B cell (primary cell): ENCODE measurements at regions not wholly inside any gene's neighbourhood (a gene's known extent, or its start where the extent isn't known, plus 50 kb on each side); places are given as distances from the start of the nearest gene placed in this dataset.

Source experiments
- ATAC-seq: fragments of 200-7000 bp; cut with Tn5 transposase; one replicate; pipeline ENCODE4 v1.10.0; 2021; ENCODE audit warnings: low read depth, mild to moderate bottlenecking, moderate number of reproducible peaks, moderate library complexity
- CTCF ChIA-PET: fragments of 350-600 bp; sonication (Branson Sonifier 250); formaldehyde crosslinking; loops from one replicate; lab custom pipeline; 2021; ENCODE audit warnings: antibody characterized with exemption, inconsistent platforms; lab: Charles Lee
- POLR2A ChIA-PET: fragments of 350-600 bp; sonication (Branson Sonifier 250); formaldehyde crosslinking; loops from one replicate; lab custom pipeline; 2021; ENCODE audit warnings: antibody characterized with exemption; lab: Charles Lee
- DNase-seq: peaks from one replicate; pipeline ENCODE4 v3.0.0; 2013
- H2AFZ ChIP-seq: 2 replicates; pipeline ENCODE4 v1.6.1; 2012; ENCODE audit warnings: mild to moderate bottlenecking, low read depth, low read length; ENCODE audit not compliant: insufficient read depth, poor library complexity, severe bottlenecking
- H3K27ac ChIP-seq, 2 donors: 1 replicate in 1 of 2; 2 replicates in 1 of 2; pipeline ENCODE4 v1.5.1; 2012 to 2013; ENCODE audit warnings: low read length in 2 of 2, mild to moderate bottlenecking in 2 of 2, moderate library complexity in 1 of 2
- H3K27me3 ChIP-seq, 4 experiments: fragments of 200-600 bp in 1 of 4; sonication (generic) in 1 of 4; replicated peaks in 1 of 4; 1 replicate in 2 of 4; 2 replicates in 2 of 4; pipeline versions ENCODE4 v1.6.1 to v1.7.0; 2013 to 2016; ENCODE audit warnings: low read length in 3 of 4, mild to moderate bottlenecking in 2 of 4, mixed read lengths in 1 of 4, moderate library complexity in 1 of 4; ENCODE audit not compliant: insufficient read depth in 4 of 4, control insufficient read depth in 3 of 4; ENCODE audit errors: control extremely low read depth in 1 of 4
- H3K36me3 ChIP-seq, 2 experiments: replicated peaks in 1 of 2; 1 replicate in 1 of 2; 2 replicates in 1 of 2; pipeline versions ENCODE4 v1.6.1 to v1.7.1; 2013; ENCODE audit warnings: low read length in 1 of 2; ENCODE audit not compliant: insufficient read depth in 2 of 2, control insufficient read depth in 1 of 2; ENCODE audit errors: control extremely low read depth in 1 of 2, extremely low read depth in 1 of 2
- H3K4me1 ChIP-seq, 2 donors: fragments of 200-600 bp in 1 of 2; sonication (generic) in 1 of 2; 1 replicate in 1 of 2; 2 replicates in 1 of 2; pipeline versions ENCODE4 v1.5.1 to v1.6.1; 2013 to 2017; ENCODE audit warnings: low read length in 2 of 2; ENCODE audit not compliant: control insufficient read depth in 2 of 2, insufficient read depth in 2 of 2
- H3K4me2 ChIP-seq: replicated peaks from 2 replicates; pipeline ENCODE3; 2012; ENCODE audit warnings: mild to moderate bottlenecking, low read depth, low read length; ENCODE audit not compliant: poor library complexity, severe bottlenecking
- H3K4me3 ChIP-seq, 5 experiments: fragments of 200-600 bp in 1 of 5; sonication (generic) in 1 of 5; 1 replicate in 3 of 5; 2 replicates in 2 of 5; pipeline versions ENCODE4 v1.5.1 to v1.7.0; 2011 to 2016; ENCODE audit warnings: low read length in 4 of 5, mild to moderate bottlenecking in 4 of 5, low read depth in 2 of 5, control low read depth in 1 of 5, moderate library complexity in 1 of 5; ENCODE audit not compliant: insufficient read depth in 1 of 5; ENCODE audit errors: control extremely low read depth in 1 of 5, extremely low read depth in 1 of 5
- H3K79me2 ChIP-seq: fragments of 200-600 bp; sonication (generic); one replicate; pipeline ENCODE4 v1.6.0; 2016; ENCODE audit warnings: low read length; ENCODE audit not compliant: control insufficient read depth, insufficient read depth
- H3K9ac ChIP-seq: fragments of 200-600 bp; sonication (generic); 2 replicates; pipeline ENCODE4 v1.6.1; 2017; ENCODE audit warnings: mild to moderate bottlenecking, low read length, moderate library complexity
- H3K9me3 ChIP-seq, 3 donors: one replicate each; pipeline versions ENCODE4 v1.6.1 to v1.7.1; 2013; ENCODE audit warnings: low read length in 2 of 3; ENCODE audit not compliant: control insufficient read depth in 2 of 3, insufficient read depth in 1 of 3; ENCODE audit errors: control extremely low read depth in 1 of 3
- H4K20me1 ChIP-seq: 2 replicates; pipeline ENCODE4 v1.6.0; 2012; ENCODE audit warnings: mild to moderate bottlenecking, low read length; ENCODE audit not compliant: insufficient read depth, control insufficient read depth, poor library complexity, severe bottlenecking
- H3K27ac Mint-ChIP-seq: one replicate; pipeline ENCODE4 v1.8.0; 2021; ENCODE audit warnings: mixed read lengths
- H3K27me3 Mint-ChIP-seq: one replicate; pipeline ENCODE4 v1.8.0; 2021; ENCODE audit warnings: mixed read lengths
- H3K4me1 Mint-ChIP-seq: one replicate; pipeline ENCODE4 v1.8.0; 2021; ENCODE audit warnings: mixed read lengths
- H3K4me3 Mint-ChIP-seq: one replicate; pipeline ENCODE4 v1.8.0; 2021; ENCODE audit warnings: mixed read lengths
- H3K9me3 Mint-ChIP-seq: one replicate; pipeline ENCODE4 v1.8.0; 2022; ENCODE audit warnings: mixed read lengths; ENCODE audit not compliant: insufficient read depth
- CTCF ChIP-seq: fragments of 200-600 bp; IDR thresholded peaks from one replicate; pipeline ENCODE4 v1.8.0; 2022; ENCODE audit warnings: antibody characterized with exemption, mild to moderate bottlenecking
- EZH2 ChIP-seq: IDR thresholded peaks from 2 replicates; pipeline ENCODE4 v1.6.1; 2012; ENCODE audit warnings: borderline replicate concordance, low read depth, mild to moderate bottlenecking, moderate library complexity, low read length; ENCODE audit not compliant: insufficient read depth, poor library complexity, severe bottlenecking
- WGBS: methylation state at CpG from one replicate; pipeline ENCODE4 v1.1.5; 2013; ENCODE audit warnings: missing lambda C conversion rate; ENCODE audit not compliant: insufficient coverage; 5-methylcytosine and 5-hydroxymethylcytosine counted together
- intact Hi-C: fragments of 100-400 bp; cut with micrococcal nuclease; formaldehyde crosslinking; loops from one replicate; pipeline ENCODE4 v1.10.0; 2022

- Mint-ChIP-seq H3K27me3 (no peaks in the 10 kb centered on the region), H3K27ac (no peak overlapping the region), H3K9me3 (peaks cover 13% of the 10 kb centered on the region), H3K4me3 (no peak overlapping the region), H3K4me1 (no peaks in the 10 kb centered on the region)
- H2AFZ ChIP-seq = no peak overlapping the region
- H3K27ac ChIP-seq = no peak overlapping the region
- intact Hi-C loops = no loop called here
- H3K9me3 ChIP-seq = peaks cover 0 to 10% (median 0%) of the 10 kb centered on the region in 3 donors
- H3K4me1 ChIP-seq = no peaks in the 10 kb centered on the region
- no peak for TF ChIP-seq CTCF
- no peak for TF ChIP-seq EZH2
- no peak overlapping the region for H3K9ac ChIP-seq
- POLR2A ChIA-PET = no interaction called here
- no peak overlapping the region for H3K4me2 ChIP-seq
- DNase-seq (no peak), ATAC-seq (no peak)
- CTCF ChIA-PET = no interaction called here
- no peaks in the 10 kb centered on the region for H3K27me3 ChIP-seq
- no peaks in the 10 kb centered on the region for H3K79me2 ChIP-seq
- 44% methylated on average over 2 of the region's 2 CpGs for WGBS
- H3K4me3 ChIP-seq = no peak overlapping the region
- H3K36me3 ChIP-seq = no peaks in the 10 kb centered on the region
- H4K20me1 ChIP-seq = no peaks in the 10 kb centered on the region
Measured at GRCh38 chr12:115096588-115097397, 412.8 kb upstream of the TBX3 start.

GRCh38 chr12:115095073-115095748 is 411.2 kb upstream of the TBX3 start:
- Histone ChIP-seq H3K9me3 (peaks cover 0 to 10% (median 0%) of the 10 kb centered on the region in 3 donors), H2AFZ (no peak overlapping the region), H3K9ac (no peak overlapping the region), H3K4me2 (no peak overlapping the region), H3K27me3 (no peaks in the 10 kb centered on the region), H3K4me3 (no peak overlapping the region), H3K36me3 (no peaks in the 10 kb centered on the region), H3K4me1 (no peaks in the 10 kb centered on the region), H4K20me1 (no peaks in the 10 kb centered on the region), H3K79me2 (no peaks in the 10 kb centered on the region), H3K27ac (no peak overlapping the region)
- Mint-ChIP-seq H3K4me3 (no peak overlapping the region), H3K4me1 (no peaks in the 10 kb centered on the region), H3K27ac (no peak overlapping the region), H3K27me3 (no peaks in the 10 kb centered on the region), H3K9me3 (peaks cover 8% of the 10 kb centered on the region)
- no peak for ATAC-seq
- POLR2A ChIA-PET = no interaction called here
- no peak for DNase-seq
- CTCF ChIA-PET = no interaction called here
- intact Hi-C loops = no loop called here
- TF ChIP-seq EZH2 (no peak), CTCF (no peak)
- WGBS = 70% methylated on average over 6 of the region's 10 CpGs
